Stimulated activated naive B cell treated with anti-CD40 and anti-IgM and Interleukin-4, amounts not matched to agents 10 μg/mL and 1 μg/mL and 100 μg/mL, for 72 hours (primary cell): ENCODE measurements at regions not wholly inside any gene's neighbourhood (a gene's known extent, or its start where the extent isn't known, plus 50 kb on each side); places are given as distances from the start of the nearest gene placed in this dataset.
"Not testable (repeated sequence)": the region's sequence is repeated elsewhere in the genome, so short reads cannot be mapped to it uniquely, and the experiment has no call there.

Experiments used
- ATAC-seq, 2 donors: fragments of 150-1000 bp; cut with Tn5 transposase; replicated peaks; 2 replicates each; pipeline ENCODE4 v1.10.0; 2021; ENCODE audit warnings: moderate library complexity in 1 of 2
- DNase-seq: peaks from one replicate; pipeline ENCODE4 v3.0.0; 2021
- H3K27ac Mint-ChIP-seq: one replicate; pipeline ENCODE4 v1.8.0; 2022; ENCODE audit warnings: mild to moderate bottlenecking, mixed read lengths
- H3K27me3 Mint-ChIP-seq, 2 donors: one replicate each; pipeline ENCODE4 v1.8.0; 2022; ENCODE audit warnings: mixed read lengths in 2 of 2
- H3K36me3 Mint-ChIP-seq, 2 donors: one replicate each; pipeline ENCODE4 v1.8.0; 2022; ENCODE audit warnings: mixed read lengths in 2 of 2, mild to moderate bottlenecking in 1 of 2
- H3K4me1 Mint-ChIP-seq, 2 donors: one replicate each; pipeline ENCODE4 v1.8.0; 2022; ENCODE audit warnings: mixed read lengths in 2 of 2, mild to moderate bottlenecking in 1 of 2
- H3K4me3 Mint-ChIP-seq, 2 donors: one replicate each; pipeline ENCODE4 v1.8.0; 2022; ENCODE audit warnings: mild to moderate bottlenecking in 2 of 2, mixed read lengths in 2 of 2, moderate library complexity in 1 of 2
- H3K9me3 Mint-ChIP-seq, 2 donors: one replicate each; pipeline ENCODE4 v1.8.0; 2022; ENCODE audit warnings: mixed read lengths in 2 of 2, mild to moderate bottlenecking in 1 of 2

DNA sequence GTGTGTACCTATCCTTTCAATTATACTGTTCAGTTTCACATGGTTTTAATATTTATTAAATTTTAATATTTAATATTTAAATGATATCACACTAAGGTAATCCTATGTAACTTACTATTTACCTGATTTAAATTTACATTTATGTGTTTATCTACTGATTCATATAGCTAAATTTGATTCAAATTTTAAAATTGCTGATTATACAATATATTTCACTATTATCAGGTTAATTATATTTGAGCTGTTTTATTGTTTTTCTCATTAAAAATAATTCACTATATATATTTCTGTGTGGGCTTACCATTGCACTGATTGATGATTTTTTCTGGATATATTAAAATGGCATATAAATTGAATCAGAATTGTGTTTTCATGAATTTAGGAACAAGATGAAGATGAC, 1923.5 kb downstream of the STIM2 start:
- no peaks in the 10 kb centered on the region for H3K36me3 Mint-ChIP-seq
- DNase-seq (no peak), ATAC-seq (no peak)
- H3K9me3 Mint-ChIP-seq, result no peaks in the 10 kb centered on the region
- H3K27ac Mint-ChIP-seq, result no peak overlapping the region
- H3K4me1 Mint-ChIP-seq, result no peaks in the 10 kb centered on the region
- H3K27me3 Mint-ChIP-seq, result no peaks in the 10 kb centered on the region
- no peak overlapping the region for H3K4me3 Mint-ChIP-seq

DNA sequence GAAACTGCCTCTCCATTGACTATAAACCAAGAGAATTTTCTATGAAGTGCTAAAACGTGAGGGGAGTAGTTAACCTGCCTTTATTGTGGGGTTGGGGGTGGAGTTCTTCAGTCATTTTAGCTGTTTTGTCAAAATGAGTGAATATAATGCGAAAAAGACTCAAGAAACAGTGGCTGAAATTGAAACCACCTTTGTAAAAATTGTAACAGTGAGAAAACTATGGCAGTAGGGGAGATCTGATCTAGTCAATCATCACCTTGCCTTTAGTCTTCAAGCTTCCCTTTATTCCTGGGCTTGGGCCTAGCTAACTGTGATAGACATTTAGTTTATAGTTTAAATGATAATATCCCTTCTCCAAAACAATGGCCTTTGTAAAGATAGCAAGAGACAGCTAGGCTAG, 1927.3 kb downstream of the STIM2 start:
- Mint-ChIP-seq H3K4me3 (no peak overlapping the region), H3K27me3 (no peaks in the 10 kb centered on the region), H3K4me1 (no peaks in the 10 kb centered on the region), H3K27ac (no peak overlapping the region), H3K9me3 (peaks cover 3 to 4% of the 10 kb centered on the region in 2 donors), H3K36me3 (no peaks in the 10 kb centered on the region)
- ATAC-seq, result no peak
- no peak for DNase-seq

DNA sequence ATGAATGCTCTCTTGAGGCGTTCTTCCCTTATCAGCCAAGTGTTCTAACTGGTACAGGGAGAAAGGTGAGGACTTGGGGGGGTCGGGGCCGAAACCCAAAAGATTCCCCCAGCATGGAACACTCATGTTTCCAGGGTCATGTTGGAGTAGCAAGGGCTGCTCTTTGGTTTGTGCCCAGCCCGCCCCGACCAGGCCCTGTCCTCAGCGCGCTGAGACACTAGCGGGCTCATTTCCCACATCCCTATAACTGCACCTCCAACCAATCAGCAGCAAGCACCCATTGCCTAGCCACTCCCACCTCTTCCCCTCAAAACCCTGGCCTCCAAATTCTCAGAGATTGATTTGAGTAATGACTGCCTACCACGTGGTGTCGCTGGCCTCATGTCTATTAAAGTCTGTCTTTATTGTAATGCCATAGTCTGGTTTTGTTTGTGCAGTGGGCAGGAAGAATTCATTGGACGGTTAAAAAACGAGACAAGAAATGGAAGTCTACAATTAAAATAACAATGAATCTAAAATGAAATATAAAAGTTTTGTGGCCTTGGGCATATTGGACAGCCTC, 1928.4 kb downstream of the STIM2 start:
- Mint-ChIP-seq H3K4me1 (no peaks in the 10 kb centered on the region), H3K9me3 (peaks cover 3 to 4% of the 10 kb centered on the region in 2 donors), H3K27ac (no peak overlapping the region), H3K27me3 (no peaks in the 10 kb centered on the region), H3K36me3 (no peaks in the 10 kb centered on the region), H3K4me3 (no peak overlapping the region)
- DNase-seq, result no peak
- no peak for ATAC-seq

DNA sequence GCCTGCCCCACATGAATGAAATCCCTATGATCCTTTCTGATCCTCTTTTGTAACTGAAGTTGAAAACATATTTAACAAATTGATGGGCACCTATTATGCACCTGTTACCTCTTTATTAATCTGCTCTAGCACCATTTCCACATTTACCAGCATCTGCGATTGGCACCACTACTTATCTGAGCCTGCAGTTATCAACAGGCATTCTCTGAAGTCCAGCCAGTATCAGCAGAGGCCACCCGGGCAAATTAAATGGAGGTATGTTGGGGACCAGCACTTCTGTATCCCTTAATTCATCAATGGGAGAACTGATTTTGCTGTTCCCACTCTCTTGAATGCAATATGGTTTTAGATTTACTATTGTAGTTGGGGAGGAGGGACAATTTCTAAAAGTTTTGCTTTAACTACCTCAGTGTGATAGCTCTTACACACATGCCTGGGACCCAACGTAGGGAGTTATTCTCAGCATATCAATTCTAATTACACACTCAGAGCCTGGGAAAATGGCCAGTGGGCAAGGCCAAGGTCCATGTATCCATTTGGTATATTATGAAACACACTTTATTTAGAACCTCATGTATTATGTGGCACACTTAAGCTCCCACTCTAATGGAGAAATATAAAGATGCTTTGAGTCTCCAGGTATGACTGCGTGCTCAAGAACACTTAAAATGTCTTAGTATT, 1927.1 kb upstream of the PCDH7 start:
- ATAC-seq (no peak), DNase-seq (no peak)
- H3K4me3 Mint-ChIP-seq, result no peak overlapping the region
- no peaks in the 10 kb centered on the region for H3K36me3 Mint-ChIP-seq
- no peaks in the 10 kb centered on the region for H3K27me3 Mint-ChIP-seq
- H3K27ac Mint-ChIP-seq, result no peak overlapping the region
- peaks cover 3 to 7% of the 10 kb centered on the region in 2 donors for H3K9me3 Mint-ChIP-seq
- no peaks in the 10 kb centered on the region for H3K4me1 Mint-ChIP-seq

DNA sequence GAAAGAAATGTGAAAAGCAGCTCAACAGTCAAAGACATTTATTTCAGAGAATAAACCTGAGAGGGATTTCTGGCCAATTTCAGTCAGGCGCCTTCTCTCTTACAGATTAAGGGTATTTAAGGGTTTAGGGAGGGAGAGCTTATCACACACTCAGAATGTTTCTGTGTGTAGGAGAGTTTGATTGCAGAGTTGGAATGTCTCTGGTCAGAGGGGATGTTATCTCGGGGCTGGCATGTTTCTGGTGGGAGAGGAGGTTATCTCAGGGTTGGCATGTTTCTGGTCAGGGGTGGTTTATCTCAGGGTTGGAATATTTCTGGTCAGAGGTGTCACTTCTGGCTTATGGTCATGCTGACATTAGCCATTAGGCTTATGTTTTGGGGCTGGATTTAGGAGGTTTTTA, 1920.5 kb upstream of the PCDH7 start:
- Mint-ChIP-seq H3K4me1 (no peaks in the 10 kb centered on the region), H3K27me3 (no peaks in the 10 kb centered on the region), H3K9me3 (peaks cover 0 to 3% of the 10 kb centered on the region in 2 donors), H3K36me3 (no peaks in the 10 kb centered on the region), H3K27ac (no peak overlapping the region), H3K4me3 (no peak overlapping the region)
- DNase-seq (no peak), ATAC-seq (no peak)

- no peaks in the 10 kb centered on the region for H3K27me3 Mint-ChIP-seq
- H3K4me1 Mint-ChIP-seq, result no peaks in the 10 kb centered on the region
- H3K9me3 Mint-ChIP-seq, result peaks cover 3 to 6% of the 10 kb centered on the region in 2 donors
- no peak for DNase-seq
- H3K4me3 Mint-ChIP-seq, result no peak overlapping the region
- no peak overlapping the region for H3K27ac Mint-ChIP-seq
- no peak for ATAC-seq
- H3K36me3 Mint-ChIP-seq, result no peaks in the 10 kb centered on the region
These were observed 1909.1 kb upstream of the PCDH7 start for GRCh38 chr4:28811025-28811424.

GRCh38 chr4:28822163-28822562, 1898.0 kb upstream of the PCDH7 start:
- ATAC-seq, result no peak
- no peak for DNase-seq
- peaks cover under 1% of the 10 kb centered on the region in 2 donors for H3K9me3 Mint-ChIP-seq
- no peak overlapping the region for H3K27ac Mint-ChIP-seq
- H3K4me1 Mint-ChIP-seq, result no peaks in the 10 kb centered on the region
- H3K36me3 Mint-ChIP-seq, result no peaks in the 10 kb centered on the region
- H3K27me3 Mint-ChIP-seq, result no peaks in the 10 kb centered on the region
- no peak overlapping the region for H3K4me3 Mint-ChIP-seq

GRCh38 chr4:28827866-28828265, 1892.3 kb upstream of the PCDH7 start:
- Mint-ChIP-seq H3K27ac (no peak overlapping the region), H3K36me3 (no peaks in the 10 kb centered on the region), H3K9me3 (peaks cover 6 to 7% of the 10 kb centered on the region in 2 donors), H3K4me1 (no peaks in the 10 kb centered on the region), H3K27me3 (no peaks in the 10 kb centered on the region), H3K4me3 (no peak overlapping the region)
- no peak for ATAC-seq
- DNase-seq, result no peak

- no peaks in the 10 kb centered on the region for H3K36me3 Mint-ChIP-seq
- no peak overlapping the region for H3K4me3 Mint-ChIP-seq
- H3K27ac Mint-ChIP-seq, result no peak overlapping the region
- no peaks in the 10 kb centered on the region for H3K4me1 Mint-ChIP-seq
- no peaks in the 10 kb centered on the region for H3K27me3 Mint-ChIP-seq
- peaks cover 7 to 8% of the 10 kb centered on the region in 2 donors for H3K9me3 Mint-ChIP-seq
- DNase-seq, result no peak
- ATAC-seq, result no peak
These were observed 1888.3 kb upstream of the PCDH7 start for GRCh38 chr4:28831867-28832266.

GRCh38 chr4:28832444-28832843, 1887.7 kb upstream of the PCDH7 start:
- H3K9me3 Mint-ChIP-seq, result peaks cover 4 to 5% of the 10 kb centered on the region in 2 donors
- H3K27ac Mint-ChIP-seq, result no peak overlapping the region
- H3K36me3 Mint-ChIP-seq, result no peaks in the 10 kb centered on the region
- no peak for DNase-seq
- no peaks in the 10 kb centered on the region for H3K27me3 Mint-ChIP-seq
- no peak overlapping the region for H3K4me3 Mint-ChIP-seq
- ATAC-seq, result no peak
- H3K4me1 Mint-ChIP-seq, result no peaks in the 10 kb centered on the region

GRCh38 chr4:28834120-28834519, 1886.0 kb upstream of the PCDH7 start:
- DNase-seq (no peak), ATAC-seq (no peak)
- H3K4me3 Mint-ChIP-seq, result no peak overlapping the region
- peaks cover 1 to 5% of the 10 kb centered on the region in 2 donors for H3K9me3 Mint-ChIP-seq
- H3K4me1 Mint-ChIP-seq, result no peaks in the 10 kb centered on the region
- no peaks in the 10 kb centered on the region for H3K27me3 Mint-ChIP-seq
- H3K36me3 Mint-ChIP-seq, result no peaks in the 10 kb centered on the region
- no peak overlapping the region for H3K27ac Mint-ChIP-seq

- no peaks in the 10 kb centered on the region for H3K36me3 Mint-ChIP-seq
These were observed 1884.7 kb upstream of the PCDH7 start for GRCh38 chr4:28835501-28835900.

GRCh38 chr4:28842271-28842670, 1877.9 kb upstream of the PCDH7 start:
- no peak for ATAC-seq
- H3K27ac Mint-ChIP-seq, result no peak overlapping the region
- no peaks in the 10 kb centered on the region for H3K27me3 Mint-ChIP-seq
- no peak for DNase-seq
- H3K36me3 Mint-ChIP-seq, result no peaks in the 10 kb centered on the region
- H3K9me3 Mint-ChIP-seq, result peaks cover 0 to 7% of the 10 kb centered on the region in 2 donors
- no peaks in the 10 kb centered on the region for H3K4me1 Mint-ChIP-seq
- H3K4me3 Mint-ChIP-seq, result no peak overlapping the region

More at GRCh38 chr4:28835501-28835900, 1884.7 kb upstream of the PCDH7 start:
- Mint-ChIP-seq H3K27me3 (no peaks in the 10 kb centered on the region), H3K27ac (no peak overlapping the region), H3K4me1 (no peaks in the 10 kb centered on the region), H3K4me3 (no peak overlapping the region), H3K9me3 (peaks cover 0 to 5% of the 10 kb centered on the region in 2 donors)
- ATAC-seq, result no peak
- DNase-seq, result no peak

DNA sequence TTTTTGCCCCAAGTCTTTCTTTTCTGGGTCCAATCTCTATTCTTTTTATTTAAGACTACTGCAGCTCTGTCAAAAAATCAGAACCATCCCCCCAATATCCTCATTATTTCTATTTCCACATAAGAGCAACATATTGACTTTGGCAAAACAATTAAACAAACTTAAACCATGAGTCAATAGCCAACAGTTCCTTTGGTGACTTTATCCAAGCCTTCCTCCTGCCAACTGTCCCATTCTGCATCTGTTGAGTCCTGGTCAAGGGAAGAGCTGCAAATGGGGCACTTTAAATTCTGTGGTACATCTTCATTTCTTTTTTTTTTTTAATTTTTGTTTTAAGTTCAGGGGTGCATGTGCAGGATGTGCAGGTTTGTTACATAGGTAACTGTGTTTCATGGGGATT, 1875.0 kb upstream of the PCDH7 start:
- DNase-seq (no peak), ATAC-seq (no peak)
- H3K27me3 Mint-ChIP-seq, result no peaks in the 10 kb centered on the region
- peaks cover 8 to 12% of the 10 kb centered on the region in 2 donors for H3K9me3 Mint-ChIP-seq
- H3K36me3 Mint-ChIP-seq, result no peaks in the 10 kb centered on the region
- H3K4me3 Mint-ChIP-seq, result no peak overlapping the region
- no peaks in the 10 kb centered on the region for H3K4me1 Mint-ChIP-seq
- no peak overlapping the region for H3K27ac Mint-ChIP-seq

- H3K9me3 Mint-ChIP-seq, result peaks cover 9 to 12% of the 10 kb centered on the region in 2 donors
- H3K4me3 Mint-ChIP-seq, H3K27ac Mint-ChIP-seq, H3K27me3 Mint-ChIP-seq, H3K4me1 Mint-ChIP-seq, DNase-seq, ATAC-seq, H3K36me3 Mint-ChIP-seq: not testable (repeated sequence)
These were observed 1863.1 kb upstream of the PCDH7 start for GRCh38 chr4:28857028-28857427.
